NCI-H1105 treated with DMSO at 0.1 percent for 48 hours (cell line): ENCODE measurements at regions not wholly inside any gene's neighbourhood (a gene's known extent, or its start where the extent isn't known, plus 50 kb on each side); places are given as distances from the start of the nearest gene placed in this dataset.
"Not testable (repeated sequence)": the region's sequence is repeated elsewhere in the genome, so short reads cannot be mapped to it uniquely, and the experiment has no call there.

Experiments
- DNase-seq: peaks from one replicate; lab custom pipeline; 2025; lab: John Stamatoyannopoulos, UW

- DNase-seq = no peak
Measured at GRCh38 chr5:25570067-25570583, 925.3 kb upstream of the CDH10 start.

- no peak for DNase-seq
Measured at GRCh38 chr5:25568989-25569625, 924.3 kb upstream of the CDH10 start.

- DNase-seq = no peak
Measured at GRCh38 chr5:25568294-25568693, 923.5 kb upstream of the CDH10 start.

- DNase-seq = no peak
Measured at GRCh38 chr5:25567881-25568280, 923.1 kb upstream of the CDH10 start.

- no peak for DNase-seq
Measured at GRCh38 chr5:25562656-25563055, 917.9 kb upstream of the CDH10 start.

GRCh38 chr5:25554077-25554476 is 909.3 kb upstream of the CDH10 start:
- no peak for DNase-seq

- peak; percentile 67 for DNase-seq
Measured at GRCh38 chr5:25552871-25553481, 908.2 kb upstream of the CDH10 start.

- no peak for DNase-seq
Measured at GRCh38 chr5:25550793-25551192, 906.0 kb upstream of the CDH10 start.

- no peak for DNase-seq
Measured at GRCh38 chr5:25544652-25545249, 900.0 kb upstream of the CDH10 start.

GRCh38 chr5:25540628-25541027 is 895.9 kb upstream of the CDH10 start:
- DNase-seq = no peak

- DNase-seq = no peak
Measured at GRCh38 chr5:25539536-25539935, 894.8 kb upstream of the CDH10 start.

GRCh38 chr5:25536461-25536860 is 891.7 kb upstream of the CDH10 start:
- not testable (repeated sequence) for DNase-seq

- no peak for DNase-seq
Measured at GRCh38 chr5:25516141-25516540, 871.4 kb upstream of the CDH10 start.

- DNase-seq = no peak
Measured at GRCh38 chr5:25515525-25515924, 870.7 kb upstream of the CDH10 start.

- not testable (repeated sequence) for DNase-seq
Measured at GRCh38 chr5:25510692-25511091, 865.9 kb upstream of the CDH10 start.

GRCh38 chr5:25508011-25508410 is 863.2 kb upstream of the CDH10 start:
- DNase-seq = not testable (repeated sequence)

GRCh38 chr5:25500635-25501034 is 855.9 kb upstream of the CDH10 start:
- DNase-seq = no peak

GRCh38 chr5:25489834-25490538 is 845.2 kb upstream of the CDH10 start:
- no peak for DNase-seq

- no peak for DNase-seq
Measured at GRCh38 chr5:25488119-25488518, 843.3 kb upstream of the CDH10 start.

GRCh38 chr5:25484391-25484790 is 839.6 kb upstream of the CDH10 start:
- DNase-seq = no peak

- DNase-seq = peak; percentile 57
Measured at GRCh38 chr5:25481463-25481862, 836.7 kb upstream of the CDH10 start.

- no peak for DNase-seq
Measured at GRCh38 chr5:25459082-25459481, 814.3 kb upstream of the CDH10 start.

- no peak for DNase-seq
Measured at GRCh38 chr5:25458628-25459027, 813.9 kb upstream of the CDH10 start.
